ENCODE measurements at regions not wholly inside any gene's neighbourhood (a gene's known extent, or its start where the extent isn't known, plus 50 kb on each side); places are given as distances from the start of the nearest gene placed in this dataset.

DNA sequence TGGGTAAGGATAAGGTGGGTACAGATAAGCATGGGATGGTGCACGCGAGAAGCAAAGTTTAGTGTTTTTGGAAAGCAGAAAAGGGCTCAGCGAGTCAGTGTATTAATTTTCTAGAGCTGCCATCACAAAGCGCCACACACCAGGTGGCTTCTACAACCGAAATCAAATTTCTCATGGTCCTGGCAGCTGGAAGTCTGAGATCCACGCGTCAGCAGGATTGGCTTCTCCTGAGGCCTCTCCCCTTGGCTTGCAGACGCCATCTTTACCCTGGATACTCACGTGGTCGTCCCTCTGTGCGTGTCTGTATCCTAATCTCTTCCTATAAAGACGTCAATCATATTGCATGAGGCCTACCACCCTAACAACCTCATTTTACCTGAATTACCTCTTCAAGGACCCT is 51.5 kb upstream of the USP29 start:
- DNase-seq (no peak), ATAC-seq (ENCODE audit: low read depth in 2 of 2) (no peak)
- Mint-ChIP-seq H3K27me3 (peaks cover 0 to 6% (median 5%) of the 10 kb centered on the region in 3 donors), H3K27ac (peak overlapping the region in 1 of 6 donors; percentile 33), H3K36me3 (peaks cover 0 to 12% of the 10 kb centered on the region in 2 donors), H3K4me3 (no peak overlapping the region), H3K4me1 (no peaks in the 10 kb centered on the region), H3K9me3 (peaks cover 8 to 27% (median 16%) of the 10 kb centered on the region in 7 donors)

DNA sequence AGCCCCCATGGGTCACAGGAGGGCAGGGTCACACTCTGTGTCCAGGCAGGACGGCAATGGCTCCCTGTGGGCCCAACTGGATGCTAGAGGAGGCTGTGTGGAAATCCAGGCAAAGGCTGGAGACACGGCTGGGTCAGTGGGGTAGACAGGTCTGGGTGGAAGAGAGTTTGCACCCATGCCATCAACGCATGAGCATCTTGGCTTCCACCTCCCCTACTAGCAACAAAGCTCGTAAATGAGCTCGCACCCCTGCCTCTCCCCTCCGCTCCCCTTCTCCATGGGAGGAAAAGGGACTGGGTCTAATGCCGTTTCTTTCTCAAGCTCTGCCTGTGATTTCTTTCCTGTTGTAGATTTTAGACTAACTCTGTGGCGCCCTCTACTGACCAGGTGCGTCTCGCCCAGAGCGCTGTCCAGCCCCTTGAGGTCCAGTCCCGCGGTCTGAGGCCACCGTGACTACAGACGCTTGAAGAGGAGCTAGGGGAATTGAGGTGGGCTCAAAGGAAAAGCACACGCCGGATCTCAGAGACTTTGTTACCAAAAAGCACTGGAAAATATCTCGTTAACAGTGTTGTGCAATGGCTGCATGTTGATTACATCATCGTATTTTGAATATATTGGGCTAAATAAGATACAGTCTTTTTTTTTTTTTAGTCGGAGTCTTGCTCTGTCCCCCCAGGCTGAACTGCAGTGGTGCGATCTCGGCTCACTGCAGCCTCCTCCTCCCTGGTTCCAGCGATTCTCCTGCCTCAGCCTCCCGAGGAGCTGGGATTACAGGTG is 50.7 kb upstream of the USP29 start:
- ATAC-seq (ENCODE audit: low read depth in 2 of 2): no peak
- DNase-seq: no peak
- Mint-ChIP-seq H3K27me3 (peaks cover 0 to 5% (median 0%) of the 10 kb centered on the region in 3 donors), H3K27ac (no peak overlapping the region), H3K4me3 (no peak overlapping the region), H3K4me1 (no peaks in the 10 kb centered on the region), H3K9me3 (peaks cover 2 to 29% (median 16%) of the 10 kb centered on the region in 7 donors), H3K36me3 (peaks cover 0 to 10% of the 10 kb centered on the region in 2 donors)

Measured in naive B cell (primary cell).